ENCODE measurements at regions not wholly inside any gene's neighbourhood (a gene's known extent, or its start where the extent isn't known, plus 50 kb on each side); places are given as distances from the start of the nearest gene placed in this dataset.
"Not testable (repeated sequence)": the region's sequence is repeated elsewhere in the genome, so short reads cannot be mapped to it uniquely, and the experiment has no call there.

DNA sequence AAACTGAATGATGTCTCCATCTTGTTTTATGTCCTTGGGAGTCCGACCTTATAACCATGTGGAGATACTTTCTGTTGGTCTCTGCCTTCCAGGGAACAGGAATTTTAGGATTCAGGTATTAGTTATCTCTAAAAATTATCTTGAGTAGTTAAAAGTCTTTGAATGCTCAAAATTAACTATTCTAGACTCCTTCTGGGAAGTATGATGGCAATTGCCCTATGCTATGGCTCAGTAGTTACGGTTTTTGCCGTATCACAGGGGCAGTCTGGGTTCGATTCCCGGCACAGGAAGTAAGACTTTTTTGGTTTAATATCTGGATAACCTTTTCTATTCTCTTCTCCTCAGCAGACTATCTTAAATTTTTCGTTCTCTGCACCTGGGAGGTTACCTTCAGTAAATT is 708.7 kb upstream of the LRATD1 start:
- DNase-seq: no peak

DNA sequence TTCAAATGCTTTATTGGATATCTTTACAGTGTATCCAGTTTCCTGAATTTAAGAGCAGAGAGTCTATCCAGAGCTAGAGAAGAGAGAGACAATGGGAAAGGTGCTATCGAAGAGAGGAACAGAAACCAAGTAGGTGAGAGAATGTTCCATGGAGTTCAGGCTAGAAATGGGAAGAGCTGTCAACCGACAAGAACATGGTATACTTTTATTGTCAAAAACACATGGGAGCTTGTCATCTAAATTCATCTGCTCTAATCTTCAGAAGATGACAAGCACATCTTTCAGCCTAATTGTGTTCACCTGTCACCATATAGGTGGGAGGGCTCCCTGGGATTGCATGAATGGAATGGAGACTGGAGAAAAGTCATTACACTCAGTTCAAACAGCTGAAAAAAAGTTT is 690.4 kb upstream of the LRATD1 start:
- no peak for DNase-seq

DNA sequence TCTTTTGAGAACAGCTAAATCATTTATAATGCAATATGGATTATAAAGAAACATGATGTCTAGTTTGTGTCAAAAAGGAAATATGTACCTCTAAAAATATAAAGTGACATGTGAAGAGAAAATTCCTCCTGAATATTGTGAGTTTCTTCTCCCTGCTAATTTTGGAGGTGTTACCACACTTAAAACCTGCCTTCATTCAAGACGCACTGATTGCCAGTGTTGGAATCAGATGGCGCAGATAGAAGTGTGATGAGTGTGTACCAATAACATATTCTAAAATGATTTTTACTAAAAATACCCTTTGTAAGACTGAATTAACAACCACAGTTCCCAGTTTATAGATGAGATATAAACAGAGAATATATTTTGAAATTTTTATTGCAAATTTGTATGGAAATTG is 681.8 kb upstream of the LRATD1 start:
- DNase-seq: no peak

DNA sequence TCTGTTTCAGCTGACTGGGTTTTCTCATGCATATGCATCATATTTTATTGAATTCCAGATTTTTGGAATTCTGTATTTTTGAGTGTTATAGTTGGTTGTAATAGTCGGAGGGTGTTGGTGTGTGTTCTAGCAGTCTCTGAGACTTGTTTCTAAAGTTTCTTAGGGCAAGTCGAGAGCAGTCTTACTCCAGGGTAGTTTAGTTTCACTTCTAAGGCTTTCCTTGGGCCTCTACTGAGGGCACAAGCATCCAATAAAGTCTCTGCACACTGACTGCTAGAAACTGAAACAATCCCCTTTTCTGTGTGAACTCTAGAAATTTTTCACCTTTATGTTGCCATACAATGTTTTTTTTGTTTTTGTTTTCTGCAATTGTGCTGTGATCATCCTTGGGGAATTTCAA is 663.7 kb upstream of the LRATD1 start:
- no peak for DNase-seq

DNA sequence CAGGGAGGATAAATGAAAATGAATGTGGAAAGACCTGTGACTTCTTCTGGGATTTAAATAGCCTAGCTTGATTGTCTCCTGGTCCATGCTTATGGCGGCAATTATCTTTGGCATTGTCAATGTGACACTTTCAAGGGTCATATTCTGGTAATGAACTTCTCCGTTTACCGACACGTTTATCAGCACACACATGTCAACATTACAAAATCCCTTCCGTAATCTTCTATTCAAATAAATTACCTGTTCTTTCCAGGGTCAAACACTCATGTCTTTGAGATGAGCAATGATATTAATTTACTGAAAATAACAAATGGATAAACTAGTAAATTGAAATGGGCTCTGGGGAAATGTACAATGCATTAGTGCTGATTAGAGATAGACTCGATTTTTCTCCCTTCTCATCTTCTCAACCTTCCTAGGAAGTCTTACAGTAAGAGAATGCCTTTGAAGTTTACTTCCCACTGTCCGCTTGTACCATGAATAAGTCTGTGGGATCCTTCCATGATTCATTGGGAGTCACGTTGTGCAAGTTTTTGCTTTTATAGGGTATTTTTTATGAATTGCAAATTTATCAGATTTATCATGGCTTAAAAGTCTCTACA is 646.3 kb upstream of the LRATD1 start:
- DNase-seq: no peak

DNA sequence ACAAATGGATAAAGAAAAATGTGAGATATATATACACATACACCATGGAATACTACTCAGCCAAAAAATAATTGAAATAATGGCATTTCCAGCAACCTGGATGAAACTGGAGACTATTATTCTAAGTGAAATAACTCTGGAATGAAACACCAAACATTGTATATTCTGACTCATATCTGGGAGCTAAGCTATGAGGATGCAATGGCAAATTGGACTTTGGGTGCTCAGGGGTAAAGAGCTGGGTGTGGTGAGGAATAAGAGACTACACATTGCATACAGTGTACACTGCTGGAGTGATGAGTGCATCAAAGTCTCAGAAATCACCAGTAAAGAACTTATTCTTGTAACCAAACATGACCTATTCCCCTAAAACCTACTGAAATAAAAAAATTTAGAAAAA is 636.0 kb upstream of the LRATD1 start:
- DNase-seq: no peak

DNA sequence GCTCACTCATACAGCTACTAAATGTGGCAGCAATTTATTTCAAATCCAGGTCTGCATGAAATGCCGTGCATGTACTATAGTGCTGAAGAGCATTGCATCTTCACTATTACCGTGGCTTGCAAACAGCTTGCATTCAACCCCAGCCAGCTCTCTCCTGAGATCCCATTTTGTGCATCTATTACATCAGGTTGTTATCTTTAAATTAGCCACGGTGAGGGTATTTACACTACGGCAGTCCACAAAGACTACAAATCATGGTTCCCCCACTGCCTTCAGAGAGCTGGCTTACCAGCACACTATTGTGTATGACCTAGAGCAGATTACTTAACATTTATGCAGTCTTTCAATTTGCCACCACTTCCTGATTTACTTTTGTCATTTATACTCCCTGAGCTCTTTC is 621.3 kb upstream of the LRATD1 start:
- DNase-seq: no peak

DNA sequence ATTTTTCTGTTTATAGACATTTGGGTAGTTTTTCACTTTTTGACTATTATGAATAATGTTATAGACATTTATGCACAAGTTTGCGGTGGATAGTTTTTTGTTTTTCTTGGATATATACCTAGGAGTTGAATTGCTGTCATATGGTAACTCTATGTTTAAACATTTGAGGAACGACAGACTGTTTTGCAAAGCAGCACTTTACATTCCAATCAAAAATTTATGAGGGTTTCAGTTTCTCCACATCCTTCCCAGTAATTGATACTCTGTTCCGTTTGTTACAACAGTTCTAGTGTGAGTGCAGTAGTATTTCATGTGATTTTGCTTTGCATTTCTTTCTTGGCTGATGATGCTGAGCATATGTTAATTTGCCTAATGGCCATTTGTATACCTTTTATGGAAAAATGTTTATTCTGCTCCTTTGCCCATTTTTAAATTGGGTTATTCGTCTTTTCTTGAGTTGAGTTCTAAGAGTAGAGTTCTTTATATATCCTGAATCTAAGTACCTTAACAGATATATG is 617.3 kb upstream of the LRATD1 start:
- no peak for DNase-seq

DNA sequence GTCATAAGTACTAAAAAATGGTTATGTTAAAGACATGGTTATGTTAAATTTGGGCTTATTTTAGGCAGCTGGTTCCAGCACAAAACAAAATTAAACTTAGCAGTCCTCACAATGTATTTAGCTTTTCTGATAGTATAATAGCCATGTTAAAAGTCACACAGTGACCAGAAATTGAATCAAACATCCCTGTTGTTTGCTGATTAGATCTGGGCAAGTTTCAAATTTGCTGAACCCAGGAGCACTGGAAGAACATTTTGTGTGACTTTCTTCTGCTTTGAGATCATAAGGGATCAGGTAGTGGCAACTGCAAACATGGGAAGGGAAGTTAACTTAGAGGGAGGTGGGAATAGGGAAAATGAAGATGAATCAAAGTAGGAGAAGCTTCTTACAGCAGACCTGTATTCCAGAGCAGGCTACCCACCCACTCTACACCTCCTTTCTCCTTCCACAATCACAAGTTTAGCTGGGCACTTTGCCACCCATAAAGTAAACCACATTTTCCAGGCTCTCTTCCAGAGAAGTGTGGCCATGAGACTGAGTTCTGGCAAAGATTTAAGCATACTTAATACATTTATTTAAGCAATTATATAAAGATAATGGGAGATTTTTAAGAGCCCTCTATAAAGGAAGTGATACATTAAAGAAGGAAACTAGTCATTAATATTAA is 616.1 kb upstream of the LRATD1 start:
- DNase-seq: no peak

DNA sequence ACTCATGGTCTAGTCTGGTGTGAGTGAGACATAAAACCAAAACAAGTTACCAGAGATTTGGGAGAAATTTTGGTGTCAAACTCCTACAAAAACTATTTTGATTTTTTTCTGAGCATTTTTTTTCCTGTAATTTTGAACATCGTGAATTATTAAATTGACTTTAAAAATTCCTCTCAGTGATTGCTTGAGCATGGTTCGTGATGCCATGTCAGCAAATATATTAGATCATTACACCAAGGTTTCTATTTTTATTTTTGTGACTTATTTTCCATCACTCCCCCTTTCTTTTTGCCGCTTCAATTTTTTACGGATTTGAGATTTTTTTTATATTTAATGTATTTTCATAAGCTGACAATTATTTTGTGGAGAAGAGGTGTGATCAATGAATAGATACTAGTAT is 613.9 kb upstream of the LRATD1 start:
- DNase-seq: no peak

DNA sequence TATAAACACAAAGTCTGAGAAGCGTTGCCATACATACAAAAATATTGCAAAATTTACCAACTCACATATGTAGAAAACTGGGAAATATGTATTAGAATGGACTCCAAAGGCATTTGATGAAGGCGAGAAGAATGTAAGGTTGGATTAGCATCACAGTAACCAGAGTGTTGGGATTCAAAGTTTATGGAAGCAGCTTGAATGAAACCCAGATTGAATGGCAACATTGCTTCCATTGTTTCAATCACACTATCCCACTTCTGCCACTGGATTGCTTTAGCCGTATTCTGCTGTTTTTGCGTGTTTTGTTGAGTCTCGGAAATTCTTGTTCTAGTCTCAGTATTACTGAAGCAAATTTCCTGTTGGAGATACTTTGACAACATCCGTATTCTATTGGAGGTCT is 609.0 kb upstream of the LRATD1 start:
- no peak for DNase-seq

DNA sequence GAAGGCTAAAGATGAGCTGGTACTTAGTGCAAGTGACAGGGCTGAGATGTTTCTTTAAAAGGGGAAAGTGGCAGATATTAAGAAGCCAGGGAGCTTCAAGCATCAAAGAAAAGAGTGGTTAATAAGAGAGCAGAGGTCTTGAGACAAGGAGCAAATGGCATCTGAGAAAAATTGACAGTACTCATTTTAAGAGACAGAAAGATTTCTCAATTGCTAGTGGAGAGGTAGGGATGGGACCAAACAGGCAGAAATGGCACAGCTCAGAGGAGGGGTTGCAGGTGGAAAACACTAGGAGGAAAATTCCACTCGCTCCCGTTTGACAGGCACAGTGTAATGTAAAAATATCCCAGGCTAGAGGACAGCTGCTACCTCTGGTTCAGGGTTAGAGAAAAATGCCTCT is 593.4 kb upstream of the LRATD1 start:
- no peak for DNase-seq

DNA sequence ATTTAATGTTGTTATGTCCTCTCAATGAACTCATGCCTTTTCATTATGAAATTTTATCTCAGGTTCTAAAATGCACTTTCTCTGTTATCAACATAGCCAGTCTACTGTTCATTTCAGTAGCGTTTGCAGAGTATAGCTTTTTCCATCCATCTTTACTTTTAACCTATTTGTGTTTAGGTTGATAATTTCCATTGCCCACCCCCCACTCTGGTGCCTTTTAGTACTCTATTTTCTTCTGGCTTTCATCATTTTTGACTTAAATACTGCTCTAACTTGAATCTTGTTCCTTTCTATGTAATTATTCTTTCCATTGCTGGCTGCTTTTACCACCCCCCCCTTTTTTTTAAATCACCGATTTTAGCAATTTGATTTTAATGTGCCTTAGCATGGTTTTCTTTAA is 585.0 kb upstream of the LRATD1 start:
- DNase-seq: no peak

DNA sequence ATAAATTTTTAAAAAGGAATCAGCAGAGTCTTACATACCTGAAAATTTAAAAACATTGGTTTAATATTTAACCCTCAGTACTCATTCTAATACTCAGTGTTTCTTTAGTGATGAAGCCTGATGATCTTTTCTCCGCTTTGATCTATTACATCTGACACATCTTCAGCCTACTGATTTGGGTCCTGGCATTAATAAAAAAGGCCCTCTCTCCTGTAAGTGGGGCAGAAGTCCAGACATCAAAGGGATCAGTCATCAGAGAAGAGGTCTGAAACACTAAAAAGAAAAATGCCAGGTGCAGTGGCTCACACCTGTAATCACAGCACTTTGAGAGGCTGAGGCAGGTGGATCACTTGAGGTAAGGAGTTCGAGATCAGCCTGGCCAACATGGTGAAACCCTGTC is 581.1 kb upstream of the LRATD1 start:
- DNase-seq: no peak

DNA sequence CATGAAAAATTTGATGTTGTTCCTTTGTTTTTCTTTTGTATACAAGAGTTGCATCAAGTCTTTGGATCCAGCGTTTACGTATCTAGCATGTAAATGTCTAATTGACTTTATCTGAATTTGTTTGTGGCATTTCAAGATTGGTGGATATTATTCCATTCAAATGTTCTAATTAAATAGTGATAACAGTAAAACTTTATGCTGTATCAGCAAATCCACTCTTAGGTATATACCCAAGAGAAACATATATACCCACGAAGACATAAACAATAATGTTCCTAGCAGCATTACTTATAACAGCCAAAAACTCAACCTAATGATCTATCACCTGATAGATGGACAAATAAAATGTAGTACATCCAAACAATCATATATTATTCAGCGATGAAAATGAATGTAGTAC is 579.4 kb upstream of the LRATD1 start:
- no peak for DNase-seq

DNA sequence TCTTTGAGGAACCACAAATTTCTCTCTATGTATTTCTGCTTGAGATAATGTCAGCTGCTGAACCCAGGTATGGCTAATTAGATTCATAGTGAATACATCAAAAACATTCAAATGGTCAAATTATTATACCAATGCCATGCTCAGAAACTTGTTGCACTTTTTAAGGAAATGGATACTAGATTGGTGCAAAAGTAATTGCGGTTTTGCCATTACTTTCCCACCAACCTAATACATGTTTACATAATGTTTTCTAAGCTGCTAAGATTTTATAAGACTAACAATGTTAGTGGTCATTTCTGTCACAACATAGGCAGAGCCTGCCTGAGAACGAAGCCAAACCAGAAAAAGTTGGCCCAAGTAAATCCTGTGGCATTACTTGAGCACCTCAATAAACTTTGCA is 568.2 kb upstream of the LRATD1 start:
- no peak for DNase-seq

DNA sequence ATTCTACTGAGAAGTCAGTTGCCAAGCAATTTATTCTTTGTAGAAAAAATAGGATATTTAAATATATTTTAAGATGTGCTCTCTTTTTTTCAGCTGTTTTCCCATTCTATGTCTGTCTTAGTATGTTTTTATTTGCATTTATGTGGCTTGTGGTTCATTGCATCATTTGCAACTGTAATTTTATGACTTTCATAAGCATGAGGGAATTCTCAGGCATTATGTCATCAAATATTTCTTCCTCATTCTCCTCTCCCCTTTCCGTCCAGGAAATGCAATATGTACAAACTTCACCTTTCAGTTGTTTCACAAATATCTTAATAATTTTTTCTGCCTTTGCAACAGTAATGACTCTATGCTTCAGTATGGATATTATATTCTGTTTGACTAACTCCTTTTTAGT is 560.2 kb upstream of the LRATD1 start:
- DNase-seq: no peak

DNA sequence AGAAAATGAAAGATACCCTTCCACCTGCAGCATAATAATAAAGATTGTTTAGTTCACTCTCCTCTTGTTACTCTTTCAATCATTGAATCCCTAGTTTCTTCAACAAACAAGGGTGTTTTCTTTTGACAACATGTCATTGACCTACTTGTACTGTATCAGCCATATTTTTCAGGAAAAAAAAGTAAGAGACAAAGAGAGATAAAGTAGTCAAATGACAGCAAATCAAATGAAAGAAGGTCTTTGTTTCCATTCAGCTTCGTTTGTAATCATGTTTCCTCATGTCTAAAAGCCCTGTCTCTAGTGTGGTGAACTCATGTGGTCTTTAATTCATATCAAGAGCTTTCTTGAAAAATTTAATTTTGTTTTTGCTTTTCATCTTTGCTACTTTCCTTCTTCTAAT is 557.8 kb upstream of the LRATD1 start:
- DNase-seq: no peak

DNA sequence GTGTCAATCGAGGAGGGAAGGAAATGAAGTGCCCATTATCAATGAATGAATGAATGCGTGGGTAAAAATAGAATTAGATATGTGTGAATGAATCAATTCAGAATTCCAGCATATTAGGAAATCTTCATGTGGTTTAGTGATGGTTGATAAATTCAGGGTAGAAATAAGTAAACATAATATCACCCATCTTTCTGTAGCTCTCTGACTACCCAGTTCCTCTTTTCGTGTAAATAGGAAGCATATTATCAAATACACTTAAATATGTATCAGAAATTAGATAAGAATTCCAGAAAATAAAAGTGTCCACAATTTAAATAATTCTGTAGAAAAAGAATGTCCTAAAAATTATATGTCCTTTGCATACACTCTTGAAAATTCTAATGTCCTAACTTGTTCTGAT is 552.9 kb upstream of the LRATD1 start:
- DNase-seq: no peak

DNA sequence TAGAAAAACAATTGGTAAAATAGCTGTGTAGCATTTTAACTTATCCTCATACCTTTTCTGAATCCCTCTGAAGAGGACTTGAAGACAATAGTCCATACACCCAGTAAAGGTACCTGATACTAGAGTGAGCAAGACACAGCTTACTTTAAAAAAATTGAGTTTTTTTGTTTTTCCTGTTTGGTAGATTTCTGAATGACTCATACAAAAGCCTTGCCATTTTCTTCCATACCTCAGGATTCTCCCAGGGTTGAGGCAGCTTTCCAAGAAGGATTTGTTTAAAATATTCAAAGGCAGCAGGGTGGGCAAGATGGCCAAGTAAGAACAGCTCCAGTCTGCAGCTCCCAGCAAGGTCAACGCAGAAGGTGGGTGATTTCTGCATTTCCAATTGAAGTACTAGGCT is 551.0 kb upstream of the LRATD1 start:
- DNase-seq: no peak

DNA sequence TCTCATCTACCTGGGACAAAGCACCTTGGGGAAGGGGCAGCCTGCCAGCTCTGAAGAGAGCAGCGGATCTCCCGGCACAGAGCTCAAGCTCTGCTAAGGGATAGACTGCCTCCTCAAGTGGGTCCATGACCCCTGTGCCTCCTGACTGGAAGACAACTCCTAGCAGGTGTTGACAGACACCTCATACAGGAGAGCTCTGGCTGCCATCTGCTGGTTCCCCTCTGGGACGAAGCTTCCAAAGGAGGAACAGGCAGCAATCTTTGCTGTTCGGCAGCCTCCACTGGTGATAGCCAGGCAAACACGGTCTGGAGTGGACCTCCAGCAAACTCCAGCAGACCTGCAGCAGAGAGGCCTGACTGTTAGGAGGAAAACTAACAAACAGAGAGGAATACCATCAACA is 549.9 kb upstream of the LRATD1 start:
- no peak for DNase-seq

DNA sequence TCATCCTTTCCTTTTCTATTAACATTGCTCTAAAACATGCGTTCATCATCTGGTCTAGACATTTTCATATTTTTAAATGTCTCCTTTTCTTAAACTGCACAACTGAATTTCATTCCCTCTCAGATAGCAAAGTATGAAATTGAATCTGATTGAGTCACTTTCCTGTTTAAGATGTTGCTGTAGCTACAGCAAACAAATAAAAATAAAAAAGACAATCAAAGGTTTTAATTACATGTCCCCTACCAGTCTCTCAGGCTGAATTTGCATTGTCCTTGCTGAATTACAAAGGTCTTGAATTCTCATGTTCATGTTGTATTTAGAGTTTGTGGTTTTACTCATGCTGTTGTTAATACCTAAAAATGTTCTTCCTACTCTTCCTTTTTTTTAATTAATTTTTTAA is 537.9 kb upstream of the LRATD1 start:
- DNase-seq: no peak

DNA sequence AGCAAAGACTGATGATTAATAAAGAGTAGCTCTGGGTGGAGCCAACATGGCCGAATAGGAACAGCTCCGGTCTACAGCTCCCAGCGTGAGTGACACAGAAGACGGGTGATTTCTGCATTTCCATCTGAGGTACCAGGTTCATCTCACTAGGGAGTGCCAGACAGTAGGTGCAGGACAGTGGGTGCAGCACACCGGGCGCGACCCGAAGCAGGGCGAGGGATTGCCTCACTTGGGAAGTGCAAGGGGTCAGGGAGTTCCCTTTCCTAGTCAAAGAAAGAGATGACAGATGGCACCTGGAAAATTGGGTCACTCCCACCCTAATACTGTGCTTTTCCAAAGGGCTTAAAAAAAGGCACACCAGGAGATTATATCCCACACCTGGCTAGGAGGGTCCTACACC is 533.4 kb upstream of the LRATD1 start:
- not testable (repeated sequence) for DNase-seq

DNA sequence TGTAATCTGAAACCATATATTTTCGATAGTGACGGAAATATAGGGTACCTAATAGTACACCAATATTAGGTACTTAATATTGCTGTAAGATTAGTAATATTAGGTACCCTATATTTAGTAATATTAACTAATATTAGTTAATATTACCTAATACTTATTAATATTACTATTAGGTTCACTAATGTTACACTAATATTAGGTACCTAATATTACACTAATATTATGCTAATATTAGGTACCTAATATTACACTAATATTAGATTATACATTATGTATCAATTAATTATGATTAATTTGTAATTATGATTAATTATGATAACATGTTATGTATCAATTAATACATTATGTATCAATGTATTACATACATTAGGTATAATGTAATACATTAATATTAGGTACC is 518.2 kb upstream of the LRATD1 start:
- no peak for DNase-seq

DNA sequence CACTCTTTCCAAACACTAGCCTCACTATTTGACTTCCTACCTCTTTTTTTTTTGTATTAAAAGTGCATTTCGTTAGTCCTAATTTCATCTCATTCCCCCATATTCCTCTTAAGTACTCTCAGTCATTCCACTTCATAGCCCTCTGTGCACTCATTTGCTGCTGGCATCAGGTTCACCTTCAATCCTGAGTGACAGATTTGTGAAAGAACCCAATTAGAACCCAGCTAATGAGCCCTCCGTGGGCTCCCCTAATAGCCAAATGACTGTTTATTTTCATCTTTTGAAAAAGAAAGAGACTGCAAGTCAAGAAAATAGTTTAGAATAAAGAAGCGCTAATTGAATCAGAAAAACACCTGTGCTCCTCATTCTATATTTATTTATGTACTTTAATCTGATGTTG is 512.1 kb upstream of the LRATD1 start:
- DNase-seq: no peak

Measured in activated CD8-positive, alpha-beta memory T cell treated with anti-CD3 and anti-CD28 coated beads, Interleukin-2, amount 50 U/mL, for 48 hours (primary cell).